Heart left ventricle (tissue), 13 donors: ENCODE measurements at regions not wholly inside any gene's neighbourhood (a gene's known extent, or its start where the extent isn't known, plus 50 kb on each side); places are given as distances from the start of the nearest gene placed in this dataset.

ENCODE experiments used
- CTCF ChIP-seq, 12 donors: fragments of 200-600 bp; sonication (generic) in 4 of 12; IDR thresholded peaks; one replicate each; pipeline versions ENCODE4 v1.5.0 to v1.8.0; 2018 to 2022; ENCODE audit warnings: antibody characterized with exemption in 12 of 12, mild to moderate bottlenecking in 5 of 12
- POLR2A ChIP-seq, 2 donors: fragments of 450-650 bp; IDR thresholded peaks; one replicate each; pipeline ENCODE4 v1.6.1; 2017; ENCODE audit warnings: antibody characterized with exemption in 2 of 2, mild to moderate bottlenecking in 2 of 2, moderate library complexity in 2 of 2
- donor health status: ischemic (EF 13 %, LVEDD 7.1; RV severe dilation, severe dysfunction).
- donor health status: DM: no; HTN: yes; CAD: no.
- donor health status: DM: no; HTN: no; CAD: no.
- donor health status: ischemic (EF 25% LVEDD 6.9; RV normal size, moderate dysfunction).
- donor health status: ischemic (EF 25% LVEDD 5.7; RV mildly dilated, moderate dysfunction).
- donor health status: ischemic (EF 35%, LVEDD 5.7; RV mildly dilated, moderate dysfunction).
- donor health status: nonischemic (EF 11% LVEDD 7.7; RV severe dilation, severe dysfunction).
- donor health status: DM: yes; HTN: yes; CAD: no.
- donor health status: PGD.
- donor health status: ischemic (EF 29% LVEDD 5.4; RV normal size, mild dysfunction).
- donor health status: nonischemic (EF 23%, LVEDD 6.1; RV moderate dilation, normal function).

- TF ChIP-seq CTCF (IDR thresholded peaks at IDR 0.05) (no peak), POLR2A (IDR thresholded peaks at IDR 0.05) (no peak)
Observed at GRCh38 chr2:78718024-78718423, 307.5 kb upstream of the REG3G start.
